ENCODE measurements at regions not wholly inside any gene's neighbourhood (a gene's known extent, or its start where the extent isn't known, plus 50 kb on each side); places are given as distances from the start of the nearest gene placed in this dataset.

GRCh38 chr7:67711706-67712105, 715.1 kb downstream of the TYW1 start:
- DNase-seq = no peak

GRCh38 chr7:67713451-67714056, 716.9 kb downstream of the TYW1 start:
- no peak for DNase-seq

GRCh38 chr7:67716729-67717128, 720.1 kb downstream of the TYW1 start:
- DNase-seq = no peak

GRCh38 chr7:67723591-67723990, 727.0 kb downstream of the TYW1 start:
- DNase-seq = no peak

GRCh38 chr7:67724435-67724834, 727.8 kb downstream of the TYW1 start:
- DNase-seq = no peak

- no peak for DNase-seq
Measured at GRCh38 chr7:67724955-67725354, 728.3 kb downstream of the TYW1 start.

- DNase-seq = no peak
Measured at GRCh38 chr7:67725423-67725822, 728.8 kb downstream of the TYW1 start.

GRCh38 chr7:67729771-67730170, 733.1 kb downstream of the TYW1 start:
- DNase-seq = no peak

GRCh38 chr7:67731704-67732103, 735.1 kb downstream of the TYW1 start:
- no peak for DNase-seq

- no peak for DNase-seq
Measured at GRCh38 chr7:67732898-67733297, 736.3 kb downstream of the TYW1 start.

- no peak for DNase-seq
Measured at GRCh38 chr7:67738145-67738544, 741.5 kb downstream of the TYW1 start.

- no peak for DNase-seq
Measured at GRCh38 chr7:67738958-67739357, 742.3 kb downstream of the TYW1 start.

- DNase-seq = no peak
Measured at GRCh38 chr7:67743501-67743900, 746.9 kb downstream of the TYW1 start.

GRCh38 chr7:67752227-67752626, 755.6 kb downstream of the TYW1 start:
- no peak for DNase-seq

GRCh38 chr7:67753891-67754290, 757.3 kb downstream of the TYW1 start:
- no peak for DNase-seq

- no peak for DNase-seq
Measured at GRCh38 chr7:67754651-67755050, 758.0 kb downstream of the TYW1 start.

GRCh38 chr7:67758551-67758950, 761.9 kb downstream of the TYW1 start:
- peak; percentile 1 to 7 for DNase-seq

- no peak for DNase-seq
Measured at GRCh38 chr7:67760971-67761370, 764.3 kb downstream of the TYW1 start.

GRCh38 chr7:67762516-67762915, 765.9 kb downstream of the TYW1 start:
- DNase-seq = no peak

- no peak for DNase-seq
Measured at GRCh38 chr7:67764289-67764688, 767.7 kb downstream of the TYW1 start.

GRCh38 chr7:67765481-67766175, 769.0 kb downstream of the TYW1 start:
- no peak for DNase-seq

GRCh38 chr7:67766906-67767410, 770.3 kb downstream of the TYW1 start:
- no peak for DNase-seq

- no peak for DNase-seq
Measured at GRCh38 chr7:67771846-67772605, 775.4 kb downstream of the TYW1 start.

GRCh38 chr7:67773081-67773480, 776.4 kb downstream of the TYW1 start:
- no peak for DNase-seq
